ENCODE measurements at regions not wholly inside any gene's neighbourhood (a gene's known extent, or its start where the extent isn't known, plus 50 kb on each side); places are given as distances from the start of the nearest gene placed in this dataset.
"Not testable (repeated sequence)": the region's sequence is repeated elsewhere in the genome, so short reads cannot be mapped to it uniquely, and the experiment has no call there.

DNA sequence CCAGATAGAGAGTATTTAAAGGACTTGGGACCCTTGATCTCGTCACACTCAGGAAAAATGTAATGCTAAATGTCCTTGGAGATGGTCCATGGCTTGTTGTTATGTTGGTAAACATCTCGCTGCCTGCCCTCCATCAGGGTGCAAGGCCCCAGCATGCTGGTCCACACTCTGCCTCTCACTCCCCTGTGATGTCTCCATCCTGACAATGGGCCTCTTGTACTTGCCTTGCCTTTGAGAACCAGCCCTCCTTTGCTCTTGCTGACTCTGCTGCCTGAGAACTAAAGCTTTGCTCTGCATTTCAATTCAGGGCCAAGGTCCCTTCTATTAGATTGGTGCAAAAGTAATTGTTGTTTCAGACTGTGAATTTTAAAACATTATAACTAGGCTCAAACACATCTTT is 131.0 kb upstream of the LMNTD1 start:
- DNase-seq (ENCODE audit: low spot score), result peak; percentile 60

DNA sequence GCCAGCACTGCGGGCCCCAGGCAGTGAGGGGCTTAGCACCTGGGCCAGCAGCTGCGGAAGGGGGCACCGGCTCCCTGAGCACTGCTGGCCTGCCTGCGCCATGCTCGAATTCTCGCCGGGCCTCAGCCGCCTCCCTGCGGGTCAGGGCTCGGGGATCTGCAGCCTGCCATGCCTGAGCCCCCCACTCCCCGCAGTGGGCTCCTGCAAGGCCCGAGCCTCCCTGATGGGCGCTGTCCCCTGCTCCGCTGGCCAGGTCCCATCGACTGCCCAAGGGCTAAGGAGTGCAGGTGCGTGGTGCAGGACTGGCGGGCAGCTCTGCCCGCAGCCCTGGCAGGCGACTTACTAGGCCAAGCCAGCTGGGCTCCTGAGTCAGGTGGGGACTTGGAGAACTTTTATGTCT is 133.3 kb upstream of the LMNTD1 start:
- DNase-seq (ENCODE audit: low spot score), result no peak

DNA sequence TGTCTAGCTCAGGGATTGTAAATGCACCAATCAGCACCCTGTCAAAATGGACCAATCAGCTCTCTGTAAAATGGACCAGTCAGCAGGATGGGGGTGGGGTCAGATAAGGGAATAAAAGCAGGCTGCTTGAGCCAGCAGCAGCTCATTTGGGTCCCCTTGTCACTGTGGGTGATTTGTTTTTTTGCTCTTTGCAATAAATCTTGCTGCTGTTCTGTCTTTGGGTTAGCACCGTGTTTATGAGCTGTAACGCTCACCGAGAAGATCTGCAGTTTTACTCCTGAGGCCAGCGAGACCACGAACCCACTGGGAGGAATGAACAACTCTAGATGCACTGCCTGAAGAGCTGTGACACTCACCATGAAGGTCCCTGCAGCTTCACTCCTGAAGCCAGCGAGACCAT is 134.1 kb upstream of the LMNTD1 start:
- DNase-seq (ENCODE audit: low spot score), result no peak

DNA sequence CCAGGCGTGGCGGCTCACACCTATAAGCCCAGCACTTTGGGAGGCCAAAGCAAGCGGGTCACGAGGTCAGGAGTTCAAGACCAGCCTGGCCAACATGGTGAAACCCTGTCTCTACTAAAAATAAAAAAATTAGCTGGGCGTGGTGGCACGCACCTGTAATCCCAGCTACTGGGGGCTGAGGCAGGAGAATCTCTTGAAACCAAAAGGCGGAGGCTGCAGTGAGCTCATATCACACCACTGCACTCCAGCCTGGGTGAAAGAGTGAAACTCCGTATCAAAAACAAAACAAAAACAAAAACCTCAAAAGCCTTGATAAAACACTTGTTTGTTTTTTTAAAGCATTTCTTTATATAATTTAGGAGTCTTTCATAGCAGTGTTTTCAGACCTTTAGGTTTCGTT is 135.8 kb upstream of the LMNTD1 start:
- DNase-seq (ENCODE audit: low spot score), result not testable (repeated sequence)

DNA sequence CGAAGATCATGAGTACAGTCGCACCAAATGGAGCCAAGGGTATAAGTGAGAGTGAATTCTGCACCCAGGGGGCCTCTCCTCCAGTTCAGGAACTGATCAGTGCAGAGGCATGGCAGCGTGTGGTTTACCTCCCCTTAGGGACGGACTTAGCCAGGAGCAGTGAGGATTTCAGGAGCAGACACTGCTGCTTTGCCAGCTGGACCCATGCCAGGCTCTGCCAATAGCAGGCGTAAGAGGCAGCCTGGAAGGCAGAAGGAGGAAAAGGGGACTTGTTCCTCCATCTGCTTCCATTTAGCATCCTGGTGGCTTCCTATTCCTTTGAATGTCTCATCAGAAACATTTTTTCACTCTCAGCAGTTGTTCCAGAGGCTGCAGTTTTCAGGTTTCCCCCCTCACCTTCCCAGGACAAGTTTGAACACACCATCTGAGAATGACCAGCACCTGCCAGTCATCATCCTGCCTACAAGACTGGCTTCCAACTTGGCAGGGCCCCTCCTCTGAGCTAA is 137.0 kb upstream of the LMNTD1 start:
- peak; percentile 37 for DNase-seq (ENCODE audit: low spot score)

DNA sequence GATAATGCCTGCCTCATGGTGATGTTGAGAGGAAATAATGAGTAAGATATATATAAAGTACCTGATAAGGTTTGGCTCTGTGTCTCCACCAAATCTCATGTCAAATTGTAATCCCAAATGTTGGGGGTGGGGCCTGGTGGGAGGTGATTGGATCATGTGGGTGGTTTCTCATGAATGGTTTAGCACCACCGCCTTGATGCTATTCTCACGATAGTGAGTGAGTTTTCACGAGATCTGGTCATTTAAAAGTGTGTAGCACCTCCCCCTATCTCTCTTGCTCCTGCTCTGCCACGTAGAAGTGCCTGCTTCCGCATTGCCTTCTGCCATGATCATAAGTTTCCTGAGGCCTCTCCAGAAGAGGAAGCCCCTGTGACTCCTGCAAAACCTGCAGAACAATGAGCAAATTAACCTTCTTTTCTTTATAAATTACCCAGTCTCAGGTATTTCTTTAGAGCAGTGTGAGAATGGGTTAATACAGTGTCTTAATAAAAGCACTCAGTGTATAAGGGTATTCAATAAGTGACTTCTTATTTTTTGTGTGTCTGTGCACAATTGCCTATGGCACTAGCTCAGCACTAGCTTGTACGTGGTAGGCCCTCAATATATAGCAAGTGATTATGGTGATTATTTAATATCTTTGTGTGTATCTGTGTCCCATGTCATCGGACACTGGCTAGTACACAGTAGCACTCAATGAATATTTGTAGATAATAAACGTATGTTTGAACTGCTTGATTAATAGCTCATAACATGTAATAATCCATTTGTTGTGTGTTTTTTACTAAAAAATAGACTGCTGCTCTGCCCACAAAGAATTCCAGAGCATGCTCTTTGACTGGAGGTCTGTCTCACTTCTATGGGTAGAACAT is 138.1 kb upstream of the LMNTD1 start:
- DNase-seq (ENCODE audit: low spot score), result no peak

DNA sequence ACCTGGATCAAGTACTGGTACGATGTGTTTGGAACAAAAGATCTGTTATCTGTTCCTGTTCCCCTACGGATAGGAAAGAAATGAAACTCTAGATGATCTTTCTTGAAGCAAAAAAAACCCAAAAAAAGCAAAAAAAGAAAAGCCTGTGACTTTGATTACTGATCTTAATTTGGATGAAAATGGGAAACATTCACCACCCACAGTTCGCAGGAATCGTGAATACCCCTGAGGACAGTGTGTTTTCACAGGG is 138.7 kb upstream of the LMNTD1 start:
- no peak for DNase-seq (ENCODE audit: low spot score)

DNA sequence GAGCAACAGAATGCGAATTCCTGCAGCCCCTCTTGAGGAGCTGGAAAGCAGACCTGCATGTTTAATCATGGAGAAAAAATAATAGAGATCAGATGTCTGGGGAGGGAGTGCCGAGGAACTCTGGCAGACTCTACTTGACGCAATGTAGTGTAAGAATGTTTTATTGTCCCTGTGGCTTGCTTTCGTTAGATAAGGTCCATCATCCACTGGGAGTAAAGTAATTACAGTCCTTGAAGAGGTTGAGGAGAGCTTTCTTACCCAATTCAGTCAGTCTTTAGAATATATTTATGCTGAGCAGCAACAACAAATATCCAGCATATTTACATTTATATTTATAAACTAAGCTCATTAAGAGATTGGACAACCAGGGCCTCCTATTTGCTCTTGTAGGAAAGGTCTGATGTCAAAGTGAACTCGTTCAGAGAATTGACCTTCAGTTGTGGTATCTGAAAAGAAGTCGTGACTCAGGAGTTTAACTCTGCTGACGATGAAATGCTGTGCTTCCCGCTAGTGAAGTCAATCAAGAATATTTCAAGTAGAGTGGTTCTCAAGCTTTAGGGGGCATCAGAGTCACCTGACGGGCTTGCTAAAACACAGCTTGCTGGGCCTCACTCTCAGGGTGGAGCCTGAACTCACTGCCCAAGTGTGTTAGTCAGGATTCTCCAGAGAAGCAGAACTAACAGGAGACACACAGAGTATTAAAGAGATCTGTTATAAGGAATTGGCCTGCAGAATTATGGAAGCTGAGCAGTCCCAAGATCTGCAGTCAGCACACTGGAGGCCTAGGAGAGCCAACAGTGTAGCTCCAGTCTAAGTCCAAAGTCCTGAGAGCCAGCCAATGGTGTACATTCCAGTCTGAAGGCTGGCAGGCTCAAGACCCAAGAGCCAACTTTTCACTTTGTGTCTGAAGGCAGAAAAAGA is 139.3 kb upstream of the LMNTD1 start:
- no peak for DNase-seq (ENCODE audit: low spot score)

DNA sequence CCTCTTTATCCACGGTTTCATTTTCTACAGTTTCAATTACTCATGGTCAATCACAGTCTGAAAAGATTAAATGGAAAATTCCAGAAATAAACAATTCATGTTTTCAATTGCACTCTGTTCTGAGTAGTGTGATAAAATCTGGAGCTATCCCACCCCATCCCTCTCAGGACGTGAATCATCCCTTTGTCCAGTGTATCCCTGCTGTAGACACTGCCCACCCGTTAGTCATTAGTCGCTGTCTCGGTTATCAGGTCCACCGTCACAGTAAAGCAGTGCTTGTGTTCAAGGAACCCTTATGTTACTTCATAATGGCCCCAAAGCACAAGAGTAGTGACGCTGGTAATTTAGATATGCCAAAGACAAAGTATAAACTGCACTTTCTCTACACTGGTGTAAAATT is 141.0 kb upstream of the LMNTD1 start:
- peak; percentile 46 for DNase-seq (ENCODE audit: low spot score)

DNA sequence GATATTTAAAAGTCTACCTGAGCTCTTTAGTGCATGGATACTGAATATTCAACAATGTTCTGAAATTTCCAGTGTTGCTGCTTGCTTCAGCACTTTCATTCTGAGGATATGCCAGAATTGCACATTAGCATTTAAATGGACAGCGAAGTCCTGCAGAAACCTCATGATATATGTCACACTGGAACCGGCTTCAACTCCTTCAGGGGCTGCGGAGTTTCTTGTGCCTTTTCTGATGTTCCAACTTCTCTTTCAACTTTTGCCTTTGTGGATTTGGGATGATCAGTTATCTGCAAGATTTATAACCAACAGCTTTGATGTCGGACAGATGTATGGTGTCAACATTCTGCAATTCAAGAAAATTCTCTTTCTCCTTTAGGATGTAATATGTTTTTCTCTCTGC is 142.5 kb upstream of the LMNTD1 start:
- no peak for DNase-seq (ENCODE audit: low spot score)

DNA sequence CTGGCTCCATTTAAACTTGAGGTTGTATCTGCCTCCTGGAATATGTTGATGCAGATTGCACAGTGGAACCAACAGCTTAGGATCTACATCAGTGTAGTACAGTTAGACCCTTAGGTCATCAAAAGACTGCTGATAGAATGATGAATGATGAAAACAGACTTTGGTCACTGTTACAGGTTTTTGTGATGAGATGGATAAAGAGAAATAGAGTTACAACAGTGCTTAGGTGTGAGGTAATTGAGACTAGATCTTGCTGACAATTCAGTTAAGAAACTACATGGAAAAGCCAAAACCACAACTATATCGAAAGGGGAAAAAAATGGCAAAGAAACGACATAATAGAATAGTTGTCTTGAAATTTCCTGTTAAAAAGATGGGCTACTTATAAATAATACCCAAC is 145.7 kb upstream of the LMNTD1 start:
- no peak for DNase-seq (ENCODE audit: low spot score)

DNA sequence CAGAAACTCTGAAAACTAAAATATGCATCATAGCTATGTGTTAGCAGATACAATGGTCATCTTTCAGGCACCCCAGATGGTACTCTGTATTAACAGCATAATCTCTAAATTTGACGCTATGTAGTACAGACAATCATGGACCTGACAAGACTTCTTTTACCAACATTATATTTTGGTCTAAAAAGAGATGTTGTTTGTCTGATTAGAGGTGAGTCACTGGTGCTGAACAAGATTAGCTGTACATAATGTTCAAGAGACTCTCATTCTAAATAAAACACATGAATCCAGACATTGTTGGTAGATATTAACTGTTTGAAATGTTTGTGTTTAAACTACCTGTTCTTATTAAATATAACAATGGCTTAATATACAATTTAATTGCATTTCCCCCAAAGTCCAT is 146.4 kb upstream of the LMNTD1 start:
- DNase-seq (ENCODE audit: low spot score), result no peak

DNA sequence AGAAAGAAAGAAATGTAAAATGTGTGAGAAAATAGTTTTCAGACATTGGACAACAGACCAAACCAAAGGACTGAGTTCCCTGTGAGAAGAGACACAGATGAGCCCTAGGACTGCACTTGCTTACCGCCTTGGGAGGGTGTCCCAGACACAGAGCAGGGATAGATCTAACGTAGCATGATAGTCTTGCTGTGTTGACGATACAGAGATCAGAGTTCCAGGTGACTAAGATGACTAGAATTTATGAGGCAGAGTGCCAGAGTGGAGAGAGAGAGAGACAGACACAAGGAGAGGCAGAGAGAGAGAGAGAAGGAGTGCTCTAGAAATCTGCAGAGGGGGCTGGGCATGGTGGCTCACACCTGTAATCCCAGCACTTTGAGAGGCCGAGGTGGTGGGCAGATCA is 148.2 kb upstream of the LMNTD1 start:
- DNase-seq (ENCODE audit: low spot score), result no peak

DNA sequence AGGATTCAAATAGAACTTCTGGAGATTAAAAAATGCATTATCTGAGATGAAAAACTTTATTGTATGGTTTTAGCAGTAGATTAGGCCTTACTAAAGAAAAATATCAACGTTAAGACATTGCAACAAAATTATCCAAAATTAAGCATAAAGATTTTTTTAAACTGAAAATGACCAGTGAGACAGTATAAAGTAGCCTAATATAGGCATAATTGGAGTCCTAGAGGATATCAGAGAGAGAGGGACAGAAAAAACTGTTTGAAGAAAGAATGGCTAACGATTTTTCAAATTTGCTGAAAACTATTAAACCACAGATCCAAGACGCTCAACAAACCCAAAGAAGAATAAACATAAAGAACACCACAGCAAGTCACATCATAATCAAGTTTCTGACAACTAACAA is 149.5 kb upstream of the LMNTD1 start:
- DNase-seq (ENCODE audit: low spot score), result no peak

DNA sequence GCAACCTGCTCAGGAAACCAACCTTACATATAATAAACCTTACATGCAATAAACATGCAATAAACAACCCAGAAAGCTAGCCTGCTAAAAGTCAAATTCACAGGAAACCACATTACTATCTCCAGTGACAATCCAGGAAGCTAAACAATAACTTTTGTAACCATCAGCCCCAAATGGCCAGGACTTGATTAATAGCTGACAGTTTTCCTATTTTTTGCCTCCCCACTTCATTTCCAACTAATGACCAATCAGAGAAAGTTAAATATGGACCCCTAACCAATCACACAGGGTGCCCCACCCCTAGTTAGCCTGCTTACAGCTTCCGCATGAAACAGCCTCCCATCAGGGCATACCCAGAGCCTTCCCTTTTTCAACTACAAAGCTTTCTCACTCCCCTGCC is 152.2 kb upstream of the LMNTD1 start:
- DNase-seq (ENCODE audit: low spot score), result no peak

DNA sequence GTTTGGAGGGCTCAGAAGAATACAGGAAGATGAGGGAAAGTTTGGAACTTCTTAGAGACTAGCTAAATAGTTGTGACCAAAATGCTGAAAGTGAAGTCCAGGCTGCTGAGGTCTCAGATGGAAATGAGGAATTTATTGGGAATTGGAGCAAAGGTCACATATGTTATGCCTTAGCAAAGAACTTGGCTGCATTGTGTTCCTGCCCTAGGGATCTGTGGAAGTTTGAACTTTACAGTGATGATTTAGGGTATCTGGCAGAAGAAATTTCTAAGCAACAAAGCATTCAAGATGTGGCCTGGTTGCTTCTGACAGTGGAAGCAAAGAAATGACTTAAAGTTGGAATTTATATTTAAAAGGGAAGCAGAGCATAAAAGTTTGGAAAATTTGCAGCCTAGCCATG is 153.6 kb upstream of the LMNTD1 start:
- DNase-seq (ENCODE audit: low spot score), result not testable (repeated sequence)

DNA sequence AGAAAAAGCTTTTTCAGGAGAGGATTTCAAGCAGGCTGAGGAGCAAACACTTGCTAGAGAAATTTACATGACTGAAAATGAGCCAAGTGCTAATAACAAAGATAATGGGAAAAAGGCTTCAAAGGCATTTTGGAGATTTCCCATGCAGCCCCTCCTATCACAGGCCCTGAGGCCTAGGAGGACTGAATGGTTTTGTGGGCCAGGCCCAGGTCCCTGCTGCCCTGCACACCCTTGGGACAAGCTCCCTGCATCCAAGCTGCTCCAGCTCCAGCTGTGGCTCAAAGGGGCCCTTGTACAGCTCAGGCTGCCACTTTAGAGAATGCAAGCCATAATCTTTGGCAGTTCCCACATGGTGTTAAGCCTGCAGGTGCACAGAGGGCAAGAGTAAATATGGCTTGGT is 154.0 kb upstream of the LMNTD1 start:
- DNase-seq (ENCODE audit: low spot score), result no peak

DNA sequence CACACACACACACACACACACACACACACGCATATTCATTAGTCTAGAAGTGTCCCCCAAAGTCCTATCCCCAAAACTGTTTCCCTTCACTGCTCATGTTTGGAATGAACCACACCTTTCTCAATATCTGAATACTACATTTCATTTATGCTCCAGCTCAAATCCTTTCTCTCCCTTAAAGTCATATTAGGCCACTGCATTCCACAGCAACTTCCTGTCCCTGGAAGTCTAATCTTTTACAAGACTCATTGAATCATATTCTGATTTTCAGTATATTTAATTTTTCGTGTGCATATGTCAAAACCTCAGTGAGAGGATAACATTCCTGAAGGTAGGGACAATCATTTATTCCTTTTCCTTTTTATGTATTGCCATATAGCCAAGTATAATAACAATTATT is 155.6 kb upstream of the LMNTD1 start:
- no peak for DNase-seq (ENCODE audit: low spot score)

DNA sequence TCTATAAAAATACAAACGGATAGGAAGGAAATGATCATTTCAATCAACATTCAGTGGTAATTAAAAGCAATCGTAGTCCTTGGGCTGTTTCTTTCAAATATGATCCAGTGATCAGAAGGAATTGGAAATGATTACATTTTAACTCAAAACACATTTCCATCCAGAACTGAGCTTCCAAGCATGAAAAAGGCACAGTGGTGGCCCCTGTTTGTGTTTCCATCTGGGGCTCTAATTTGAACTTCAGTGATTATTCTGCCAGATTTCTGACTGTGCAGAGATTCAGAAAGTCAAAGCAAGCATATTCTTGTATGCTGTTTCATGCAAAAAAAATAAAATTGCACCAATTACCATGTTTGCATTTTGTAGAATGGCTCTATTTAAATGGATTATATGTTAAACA is 157.0 kb upstream of the LMNTD1 start:
- DNase-seq (ENCODE audit: low spot score), result no peak

DNA sequence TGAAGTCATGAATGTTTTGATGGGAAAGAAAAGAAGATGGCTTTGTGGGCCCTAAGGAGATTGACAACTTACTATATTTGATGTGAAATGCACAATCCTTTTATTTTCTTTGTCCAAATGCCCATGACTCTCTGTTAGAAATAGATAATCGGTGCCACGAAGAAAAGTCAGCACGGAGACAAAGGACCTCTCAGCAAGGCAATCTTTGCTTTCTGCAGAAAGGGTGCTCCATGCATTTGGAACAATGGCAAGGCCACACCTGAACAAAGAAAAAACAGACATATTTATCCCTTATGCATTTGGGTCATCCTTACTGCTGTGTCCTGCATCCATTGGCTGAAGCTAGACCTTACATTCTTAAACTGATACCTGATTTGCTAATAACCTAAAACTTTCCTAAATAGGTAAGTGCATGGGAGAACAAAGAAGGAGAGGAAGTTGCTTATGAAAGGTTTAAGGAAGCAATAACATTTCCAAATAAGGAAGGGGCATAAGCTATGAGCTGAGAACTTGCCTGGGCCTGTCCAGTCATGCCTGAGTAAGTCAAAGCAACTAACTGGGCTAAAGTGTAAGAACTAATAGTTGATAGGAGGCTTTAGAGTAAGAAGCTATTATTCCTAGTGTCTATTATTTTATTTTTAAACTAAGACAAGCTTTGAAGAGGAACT is 158.0 kb upstream of the LMNTD1 start:
- DNase-seq (ENCODE audit: low spot score), result not testable (repeated sequence)

DNA sequence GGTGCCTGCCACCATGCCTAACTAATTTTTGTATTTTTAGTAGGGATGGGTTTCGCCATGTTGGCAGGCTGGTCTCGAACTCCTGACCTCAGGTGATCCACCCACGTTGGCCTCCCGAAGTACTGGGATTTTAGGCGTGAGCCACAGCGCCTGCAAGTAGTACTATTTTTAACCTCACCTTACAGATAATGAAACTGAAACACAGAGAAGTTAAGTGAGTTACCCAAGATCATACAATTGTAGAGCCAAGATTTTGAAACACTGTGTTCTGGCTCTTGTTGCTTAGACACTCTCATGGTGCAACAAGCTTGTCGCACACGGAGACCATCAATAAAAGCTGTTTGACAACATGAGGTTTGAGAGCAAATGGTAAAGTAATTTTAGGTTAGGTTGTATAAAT is 159.1 kb upstream of the LMNTD1 start:
- DNase-seq (ENCODE audit: low spot score), result no peak

DNA sequence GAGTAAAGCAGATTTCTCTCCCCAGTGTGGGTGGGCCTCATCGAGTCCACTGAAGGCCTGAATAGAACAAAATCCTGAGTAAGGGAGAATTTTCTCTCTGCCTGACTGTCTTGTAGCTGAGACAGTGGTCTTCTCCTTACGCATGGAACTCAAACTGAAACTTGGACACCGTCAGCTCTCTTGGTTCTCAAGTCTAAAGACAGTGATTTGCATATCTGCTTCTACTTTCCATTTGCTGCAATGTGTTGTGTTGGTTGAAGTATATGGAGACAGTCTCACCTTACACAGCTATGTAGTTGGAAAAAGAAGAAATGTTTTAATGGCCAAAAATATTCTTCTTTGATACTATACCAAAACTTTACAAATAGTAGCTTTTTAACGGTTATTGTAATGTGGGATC is 160.2 kb upstream of the LMNTD1 start:
- no peak for DNase-seq (ENCODE audit: low spot score)

Measured in globus pallidus (tissue), 1 donor.